ENCODE measurements at regions not wholly inside any gene's neighbourhood (a gene's known extent, or its start where the extent isn't known, plus 50 kb on each side); places are given as distances from the start of the nearest gene placed in this dataset.

DNA sequence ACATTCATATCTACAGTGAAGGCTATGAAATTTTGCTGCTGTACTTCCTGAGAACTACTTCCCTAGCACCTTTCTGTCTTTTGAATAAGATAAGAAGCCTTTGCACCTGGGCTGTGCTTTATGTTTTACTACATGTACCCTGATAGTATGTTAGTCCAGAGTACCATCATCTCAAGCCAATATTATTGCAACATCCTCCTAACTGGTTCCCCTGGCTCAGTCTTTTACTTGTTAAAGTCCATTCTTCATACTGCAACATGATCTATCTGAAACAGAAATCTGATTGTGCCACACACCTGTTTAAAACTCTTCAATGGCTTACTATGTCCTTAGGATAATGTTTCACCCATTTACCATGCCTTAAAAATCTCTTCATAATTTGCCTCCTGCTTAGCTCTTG is 102.3 kb downstream of the AGTR2 start:
- no peaks in the 10 kb centered on the region for H3K27me3 ChIP-seq (ENCODE audit: control insufficient read depth, insufficient read depth, low read length)
- no peak overlapping the region for H3K27ac ChIP-seq (ENCODE audit: low read length)
- intact Hi-C loops (cut with micrococcal nuclease; ENCODE audit: unreplicated experiment) (no loop called here), in situ Hi-C loops (cut with HindIII; ENCODE audit: low pct_unique_long_range_greater_than_20kb, low sequenced_read_pairs) (no loop called here)
- TF ChIP-seq SIN3A (IDR thresholded peaks at IDR 0.05; ENCODE audit: borderline replicate concordance, insufficient read depth, low read depth, low read length), result no peak
- no peak for TF ChIP-seq REST (IDR thresholded peaks at IDR 0.05; ENCODE audit: insufficient read depth in 1 of 2, low read depth in 2 of 2, low read length in 1 of 2)
- no peak for TF ChIP-seq TCF7L2 (IDR thresholded peaks at IDR 0.05; ENCODE audit: low read depth, low read length)
- no peak for TF ChIP-seq POLR2AphosphoS5 (IDR thresholded peaks at IDR 0.05; ENCODE audit: low read depth, low read length)
- TF ChIP-seq, protein P1, sequence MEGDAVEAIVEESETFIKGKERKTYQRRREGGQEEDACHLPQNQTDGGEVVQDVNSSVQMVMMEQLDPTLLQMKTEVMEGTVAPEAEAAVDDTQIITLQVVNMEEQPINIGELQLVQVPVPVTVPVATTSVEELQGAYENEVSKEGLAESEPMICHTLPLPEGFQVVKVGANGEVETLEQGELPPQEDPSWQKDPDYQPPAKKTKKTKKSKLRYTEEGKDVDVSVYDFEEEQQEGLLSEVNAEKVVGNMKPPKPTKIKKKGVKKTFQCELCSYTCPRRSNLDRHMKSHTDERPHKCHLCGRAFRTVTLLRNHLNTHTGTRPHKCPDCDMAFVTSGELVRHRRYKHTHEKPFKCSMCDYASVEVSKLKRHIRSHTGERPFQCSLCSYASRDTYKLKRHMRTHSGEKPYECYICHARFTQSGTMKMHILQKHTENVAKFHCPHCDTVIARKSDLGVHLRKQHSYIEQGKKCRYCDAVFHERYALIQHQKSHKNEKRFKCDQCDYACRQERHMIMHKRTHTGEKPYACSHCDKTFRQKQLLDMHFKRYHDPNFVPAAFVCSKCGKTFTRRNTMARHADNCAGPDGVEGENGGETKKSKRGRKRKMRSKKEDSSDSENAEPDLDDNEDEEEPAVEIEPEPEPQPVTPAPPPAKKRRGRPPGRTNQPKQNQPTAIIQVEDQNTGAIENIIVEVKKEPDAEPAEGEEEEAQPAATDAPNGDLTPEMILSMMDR (IDR thresholded peaks at IDR 0.05), result no peak
- DNase-seq (ENCODE audit: low read depth, low spot score) (no peak), ATAC-seq (no peak)
- H3K4me3 ChIP-seq (ENCODE audit: low read depth in 2 of 2, low read length in 2 of 2), result no peak overlapping the region
- no peaks in the 10 kb centered on the region for H3K4me1 ChIP-seq (ENCODE audit: control insufficient read depth, insufficient read depth, low read length)
- CTCF ChIA-PET, result no interaction called here
- H3K9me3 ChIP-seq (ENCODE audit: control insufficient read depth, insufficient read depth, low read depth, low read length), result no peaks in the 10 kb centered on the region
- no peaks in the 10 kb centered on the region for H3K36me3 ChIP-seq (ENCODE audit: control insufficient read depth, insufficient read depth, low read length)
- POLR2A ChIA-PET, result no interaction called here
- BruUV-seq (replicated peaks), result no TSS peak

DNA sequence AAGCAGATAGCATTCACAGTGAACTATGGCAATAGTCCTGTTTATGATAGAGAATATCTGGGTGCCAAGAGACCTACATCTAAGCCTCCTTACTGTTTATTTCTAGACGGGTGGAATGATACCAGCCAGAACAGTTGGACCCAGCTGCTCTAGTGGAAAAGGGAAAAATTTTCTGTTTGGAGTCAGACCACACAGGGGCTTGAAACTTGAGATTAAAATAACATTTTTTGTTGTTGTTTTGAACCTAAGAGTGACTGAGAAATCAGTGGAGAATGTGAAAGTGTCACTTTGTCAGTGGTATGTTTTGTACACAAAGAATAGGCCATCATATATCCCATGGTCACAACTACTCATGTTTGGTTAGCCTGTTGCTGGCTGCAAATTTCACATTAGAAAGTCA is 105.7 kb downstream of the AGTR2 start:
- Histone ChIP-seq H3K4me3 (ENCODE audit: low read depth in 2 of 2, low read length in 2 of 2) (no peak overlapping the region), H3K36me3 (ENCODE audit: control insufficient read depth, insufficient read depth, low read length) (no peaks in the 10 kb centered on the region), H3K9me3 (ENCODE audit: control insufficient read depth, insufficient read depth, low read depth, low read length) (no peaks in the 10 kb centered on the region), H3K27ac (ENCODE audit: low read length) (no peak overlapping the region), H3K4me1 (ENCODE audit: control insufficient read depth, insufficient read depth, low read length) (no peaks in the 10 kb centered on the region), H3K27me3 (ENCODE audit: control insufficient read depth, insufficient read depth, low read length) (no peaks in the 10 kb centered on the region)
- no peak for DNase-seq (ENCODE audit: low read depth, low spot score)
- TF ChIP-seq, protein P1 (IDR thresholded peaks at IDR 0.05), result no peak
- TF ChIP-seq REST (IDR thresholded peaks at IDR 0.05; ENCODE audit: insufficient read depth in 1 of 2, low read depth in 2 of 2, low read length in 1 of 2) (no peak), SIN3A (IDR thresholded peaks at IDR 0.05; ENCODE audit: borderline replicate concordance, insufficient read depth, low read depth, low read length) (no peak), TCF7L2 (IDR thresholded peaks at IDR 0.05; ENCODE audit: low read depth, low read length) (no peak), POLR2AphosphoS5 (IDR thresholded peaks at IDR 0.05; ENCODE audit: low read depth, low read length) (no peak)
- POLR2A ChIA-PET, result no interaction called here
- CTCF ChIA-PET, result no interaction called here
- no peak for ATAC-seq
- no TSS peak for BruUV-seq (replicated peaks)
- in situ Hi-C loops (cut with HindIII; ENCODE audit: low pct_unique_long_range_greater_than_20kb, low sequenced_read_pairs), result no loop called here
- intact Hi-C loops (cut with micrococcal nuclease; ENCODE audit: unreplicated experiment), result no loop called here
